NCI-H446 (cell line): ENCODE measurements at regions not wholly inside any gene's neighbourhood (a gene's known extent, or its start where the extent isn't known, plus 50 kb on each side); places are given as distances from the start of the nearest gene placed in this dataset.
A peak's percentile ranks its signal among the peaks of the same experiment; 100 is the strongest.
"Not testable (repeated sequence)": the region's sequence is repeated elsewhere in the genome, so short reads cannot be mapped to it uniquely, and the experiment has no call there.

Source experiments
- DNase-seq, 2 experiments: peaks; one replicate each; lab custom pipeline; 2025; lab: John Stamatoyannopoulos, UW

- not testable (repeated sequence) for DNase-seq
Measured at GRCh38 chr10:78096486-78096885, 62.8 kb downstream of the RPS24 start.

GRCh38 chr10:78102593-78102992, 68.9 kb downstream of the RPS24 start:
- not testable (repeated sequence) for DNase-seq

- no peak for DNase-seq
Measured at GRCh38 chr10:78109210-78109609, 75.5 kb downstream of the RPS24 start.

- DNase-seq, result no peak
Measured at GRCh38 chr10:78115135-78115853, 81.6 kb downstream of the RPS24 start.

GRCh38 chr10:78116361-78116760, 82.7 kb downstream of the RPS24 start:
- no peak for DNase-seq

GRCh38 chr10:78118591-78118990, 84.9 kb downstream of the RPS24 start:
- no peak for DNase-seq

- DNase-seq, result no peak
Measured at GRCh38 chr10:78121801-78122200, 88.1 kb downstream of the RPS24 start.

- DNase-seq, result no peak
Measured at GRCh38 chr10:78124167-78124566, 90.5 kb downstream of the RPS24 start.

- DNase-seq, result no peak
Measured at GRCh38 chr10:78129211-78129610, 95.5 kb downstream of the RPS24 start.

- DNase-seq, result peak in 1 of 2 experiments; percentile 38
Measured at GRCh38 chr10:78130966-78131710, 97.5 kb downstream of the RPS24 start.

- peak in 1 of 2 experiments; percentile 37 for DNase-seq
Measured at GRCh38 chr10:78134773-78135306, 101.2 kb downstream of the RPS24 start.

GRCh38 chr10:78137147-78137546, 103.5 kb downstream of the RPS24 start:
- DNase-seq, result no peak

- DNase-seq, result peak; percentile 30 to 82
Measured at GRCh38 chr10:78139341-78139740, 105.7 kb downstream of the RPS24 start.

- peak in 1 of 2 experiments; percentile 82 for DNase-seq
Measured at GRCh38 chr10:78140066-78140630, 106.5 kb downstream of the RPS24 start.

GRCh38 chr10:78143576-78143975, 109.9 kb downstream of the RPS24 start:
- DNase-seq, result no peak

GRCh38 chr10:78146200-78146599, 112.5 kb downstream of the RPS24 start:
- DNase-seq, result no peak

- no peak for DNase-seq
Measured at GRCh38 chr10:78147202-78147601, 113.5 kb downstream of the RPS24 start.

- peak in 1 of 2 experiments; percentile 4 for DNase-seq
Measured at GRCh38 chr10:78148216-78148960, 114.7 kb downstream of the RPS24 start.

GRCh38 chr10:78148961-78149612, 115.4 kb downstream of the RPS24 start:
- DNase-seq, result no peak

GRCh38 chr10:78150756-78151155, 117.1 kb downstream of the RPS24 start:
- DNase-seq, result no peak

- DNase-seq, result no peak
Measured at GRCh38 chr10:78155722-78156121, 122.1 kb downstream of the RPS24 start.
